ENCODE measurements at regions not wholly inside any gene's neighbourhood (a gene's known extent, or its start where the extent isn't known, plus 50 kb on each side); places are given as distances from the start of the nearest gene placed in this dataset.

DNA sequence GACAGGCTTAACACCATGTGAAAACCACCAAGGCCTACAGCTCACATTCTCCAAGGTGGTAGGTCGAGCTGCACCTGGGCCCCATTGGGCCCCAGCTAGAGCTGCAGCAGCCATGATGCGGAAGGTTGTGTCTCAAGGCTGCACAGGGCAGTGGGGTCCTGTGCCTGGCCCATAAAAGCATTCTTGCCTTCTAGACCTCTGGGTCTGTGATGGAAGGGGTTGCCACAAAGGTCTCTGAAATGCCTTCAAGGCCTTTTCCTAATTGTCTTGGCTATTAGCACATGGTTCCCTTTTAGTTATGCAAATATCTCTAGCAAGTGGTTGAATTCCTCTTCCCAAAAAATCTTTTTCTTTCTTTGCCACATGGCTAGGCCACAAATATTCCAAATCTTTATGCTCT, 52.5 kb upstream of the C11orf58 start:
- no peak for DNase-seq (ENCODE audit: low read depth, low spot score)
- no peaks in the 10 kb centered on the region for H3K27me3 ChIP-seq (ENCODE audit: control insufficient read depth, insufficient read depth, low read length)
- POLR2A ChIA-PET: no interaction called here
- no peak overlapping the region for H3K4me3 ChIP-seq (ENCODE audit: low read depth, low read length)
- no peaks in the 10 kb centered on the region for H3K9me3 ChIP-seq (ENCODE audit: control insufficient read depth, insufficient read depth, low read length)
- TF ChIP-seq, protein P1, sequence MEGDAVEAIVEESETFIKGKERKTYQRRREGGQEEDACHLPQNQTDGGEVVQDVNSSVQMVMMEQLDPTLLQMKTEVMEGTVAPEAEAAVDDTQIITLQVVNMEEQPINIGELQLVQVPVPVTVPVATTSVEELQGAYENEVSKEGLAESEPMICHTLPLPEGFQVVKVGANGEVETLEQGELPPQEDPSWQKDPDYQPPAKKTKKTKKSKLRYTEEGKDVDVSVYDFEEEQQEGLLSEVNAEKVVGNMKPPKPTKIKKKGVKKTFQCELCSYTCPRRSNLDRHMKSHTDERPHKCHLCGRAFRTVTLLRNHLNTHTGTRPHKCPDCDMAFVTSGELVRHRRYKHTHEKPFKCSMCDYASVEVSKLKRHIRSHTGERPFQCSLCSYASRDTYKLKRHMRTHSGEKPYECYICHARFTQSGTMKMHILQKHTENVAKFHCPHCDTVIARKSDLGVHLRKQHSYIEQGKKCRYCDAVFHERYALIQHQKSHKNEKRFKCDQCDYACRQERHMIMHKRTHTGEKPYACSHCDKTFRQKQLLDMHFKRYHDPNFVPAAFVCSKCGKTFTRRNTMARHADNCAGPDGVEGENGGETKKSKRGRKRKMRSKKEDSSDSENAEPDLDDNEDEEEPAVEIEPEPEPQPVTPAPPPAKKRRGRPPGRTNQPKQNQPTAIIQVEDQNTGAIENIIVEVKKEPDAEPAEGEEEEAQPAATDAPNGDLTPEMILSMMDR (IDR thresholded peaks at IDR 0.05; ENCODE audit: low read depth, low read length): no peak
- CTCF ChIA-PET: no interaction called here
- H3K27ac ChIP-seq (ENCODE audit: low read depth, low read length): no peak overlapping the region

DNA sequence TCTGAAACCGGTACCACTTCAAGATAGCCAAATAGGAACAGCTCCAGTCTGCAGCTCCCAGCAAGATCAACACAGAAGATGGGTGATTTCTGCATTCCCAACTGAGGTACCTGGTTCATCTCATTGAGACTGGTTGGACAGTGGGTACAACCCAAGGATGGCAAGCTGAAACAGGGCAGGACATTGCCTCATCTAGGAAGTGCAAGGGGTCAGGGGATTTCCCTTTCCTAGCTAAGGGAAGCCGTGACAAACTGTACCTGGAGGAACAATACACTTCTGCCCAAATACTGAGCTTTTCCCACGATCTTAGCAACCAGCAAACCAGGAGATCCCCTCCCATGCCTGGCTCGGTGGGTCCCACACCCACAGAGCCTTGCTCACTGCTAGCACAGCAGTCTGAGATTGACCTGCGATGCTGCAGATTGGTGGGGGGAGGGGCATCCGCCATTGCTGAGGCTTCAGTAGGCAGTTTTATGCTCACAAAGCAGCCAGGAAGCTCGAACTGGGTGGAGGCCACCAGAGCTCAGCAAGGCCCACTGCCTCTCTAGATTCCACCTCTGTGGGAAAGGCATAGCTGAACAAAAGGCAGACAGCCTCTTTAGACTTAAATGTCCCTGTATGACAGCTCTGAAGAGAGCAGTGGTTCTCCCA, 59.9 kb upstream of the C11orf58 start:
- POLR2A ChIA-PET: no interaction called here
- H3K4me3 ChIP-seq (ENCODE audit: low read depth, low read length): no peak overlapping the region
- DNase-seq (ENCODE audit: low read depth, low spot score): no peak
- TF ChIP-seq, protein P1 (IDR thresholded peaks at IDR 0.05; ENCODE audit: low read depth, low read length): no peak
- CTCF ChIA-PET: no interaction called here
- H3K9me3 ChIP-seq (ENCODE audit: control insufficient read depth, insufficient read depth, low read length): no peaks in the 10 kb centered on the region
- H3K27ac ChIP-seq (ENCODE audit: low read depth, low read length): no peak overlapping the region
- H3K27me3 ChIP-seq (ENCODE audit: control insufficient read depth, insufficient read depth, low read length): no peaks in the 10 kb centered on the region

GRCh38 chr11:16669799-16670415, 68.5 kb upstream of the C11orf58 start:
- ChIA-PET POLR2A (no interaction called here), CTCF (no interaction called here)
- no peak for DNase-seq (ENCODE audit: low read depth, low spot score)
- Histone ChIP-seq H3K27me3 (ENCODE audit: control insufficient read depth, insufficient read depth, low read length) (peaks cover 2% of the 10 kb centered on the region), H3K4me3 (ENCODE audit: low read depth, low read length) (no peak overlapping the region), H3K9me3 (ENCODE audit: control insufficient read depth, insufficient read depth, low read length) (no peaks in the 10 kb centered on the region), H3K27ac (ENCODE audit: low read depth, low read length) (no peak overlapping the region)
- TF ChIP-seq, protein P1 (IDR thresholded peaks at IDR 0.05; ENCODE audit: low read depth, low read length): no peak

DNA sequence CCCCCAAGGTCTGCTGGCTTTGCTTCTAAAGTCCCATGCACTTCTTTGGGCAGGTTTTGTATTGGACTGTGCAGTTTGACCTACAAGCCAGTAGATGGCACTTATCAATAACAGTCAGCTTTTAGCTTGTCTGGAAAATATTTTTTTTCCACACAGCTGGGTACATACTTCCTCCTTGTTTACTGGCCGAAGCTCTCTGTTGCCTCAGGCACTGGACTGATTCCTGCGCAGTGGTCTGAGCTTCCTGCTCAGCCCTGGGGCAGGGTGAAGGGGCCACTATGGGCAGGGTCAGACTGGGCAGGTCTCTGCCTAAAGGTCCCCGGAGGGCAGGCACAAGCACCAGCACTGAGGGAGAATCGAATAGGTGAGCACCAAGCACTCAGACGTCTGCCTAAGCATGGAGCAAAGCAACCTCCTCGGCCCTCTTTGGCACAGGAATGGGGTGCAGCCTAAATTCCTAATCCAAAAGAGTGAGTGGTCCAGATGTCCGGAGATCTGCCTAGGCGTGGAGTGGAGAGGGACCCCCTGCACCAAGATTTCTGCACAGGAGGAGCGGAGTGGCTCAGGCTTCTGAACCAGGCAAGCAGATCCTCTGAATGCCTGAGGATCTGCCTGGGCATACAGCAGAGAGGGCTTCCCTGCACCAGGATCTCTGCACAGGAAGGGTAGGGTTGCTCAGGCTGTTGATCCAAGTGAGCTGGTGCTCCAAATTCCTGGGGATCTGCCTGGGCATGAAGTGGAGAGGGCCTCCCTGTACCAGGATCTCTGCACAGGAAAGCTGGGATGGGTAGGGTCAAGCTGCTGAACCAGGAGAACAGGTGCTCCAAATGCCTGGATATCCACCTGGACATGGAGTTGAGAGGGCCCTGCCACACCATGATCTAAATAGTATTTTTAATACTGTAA, 105.9 kb upstream of the C11orf58 start:
- Histone ChIP-seq H3K27me3 (ENCODE audit: control insufficient read depth, insufficient read depth, low read length) (no peaks in the 10 kb centered on the region), H3K9me3 (ENCODE audit: control insufficient read depth, insufficient read depth, low read length) (no peaks in the 10 kb centered on the region; the same call in none of the 2 replicates), H3K27ac (ENCODE audit: low read depth, low read length) (no peak overlapping the region), H3K4me3 (ENCODE audit: low read depth, low read length) (no peak overlapping the region)
- ChIA-PET CTCF (interaction anchor here (1.0 to 1.4 kb wide), 5 partner anchors 11 to 1043 kb away, joined by 3 to 4 read pairs (median 3); no protein-coding TSS in a partner anchor), POLR2A (no interaction called here)
- TF ChIP-seq, protein P1 (IDR thresholded peaks at IDR 0.05; ENCODE audit: low read depth, low read length): peak; percentile 53
- no peak for DNase-seq (ENCODE audit: low read depth, low spot score)

GRCh38 chr11:16630651-16631050, 107.8 kb upstream of the C11orf58 start:
- ChIA-PET POLR2A (no interaction called here), CTCF (no interaction called here)
- DNase-seq (ENCODE audit: low read depth, low spot score): no peak
- Histone ChIP-seq H3K9me3 (ENCODE audit: control insufficient read depth, insufficient read depth, low read length) (no peaks in the 10 kb centered on the region; the same call in none of the 2 replicates), H3K27me3 (ENCODE audit: control insufficient read depth, insufficient read depth, low read length) (no peaks in the 10 kb centered on the region), H3K27ac (ENCODE audit: low read depth, low read length) (no peak overlapping the region), H3K4me3 (ENCODE audit: low read depth, low read length) (no peak overlapping the region)
- TF ChIP-seq, protein P1 (IDR thresholded peaks at IDR 0.05; ENCODE audit: low read depth, low read length): no peak
